ENCODE measurements at regions not wholly inside any gene's neighbourhood (a gene's known extent, or its start where the extent isn't known, plus 50 kb on each side); places are given as distances from the start of the nearest gene placed in this dataset.

DNA sequence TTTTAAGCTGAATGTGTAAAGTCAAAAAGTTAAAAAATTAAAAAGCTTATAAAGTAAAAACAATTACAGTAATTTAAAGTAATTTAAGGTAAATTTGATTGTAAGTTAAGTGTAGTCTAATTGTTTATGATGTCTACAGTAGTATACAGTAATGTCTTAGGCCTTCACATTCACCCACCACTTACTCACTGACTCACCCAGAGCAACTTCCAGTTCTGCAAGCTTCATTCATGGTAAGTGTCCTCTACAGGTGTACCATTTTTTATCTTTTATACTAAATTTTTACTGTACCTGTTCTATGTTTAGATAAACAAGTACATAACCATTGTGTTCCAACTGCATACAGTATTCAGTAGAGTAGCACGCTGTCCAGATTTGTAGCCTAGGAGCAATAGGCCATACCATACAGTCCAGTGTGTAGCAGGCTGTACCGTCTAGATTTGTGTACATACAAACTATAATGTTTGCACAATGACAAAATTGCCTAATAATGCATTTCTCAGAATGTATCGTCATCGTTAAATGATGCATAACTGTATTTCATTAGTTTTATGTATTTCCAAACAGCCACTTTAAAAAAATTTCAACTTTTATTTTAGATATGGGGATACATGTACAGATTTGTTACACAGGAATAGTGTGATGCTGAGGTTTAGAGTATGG, 319.3 kb downstream of the DYSF start:
- no peak overlapping the region for H3K27ac ChIP-seq (ENCODE audit: low read depth in 2 of 2, low read length in 2 of 2)
- FAIRE-seq (no peak), DNase-seq (no peak)
- H3K27me3 ChIP-seq (ENCODE audit: control insufficient read depth, insufficient read depth, low read length) = no peaks in the 10 kb centered on the region
- no peak for TF ChIP-seq CTCF (IDR thresholded peaks at IDR 0.05; ENCODE audit: borderline replicate concordance, extremely low read depth, insufficient read depth)
- H3K4me1 ChIP-seq (ENCODE audit: control insufficient read depth in 2 of 3, insufficient read depth in 2 of 3, low read depth in 1 of 3, low read length in 3 of 3) = no peaks in the 10 kb centered on the region
- intact Hi-C loops (cut with DNase I) = no loop called here
- H3K9ac ChIP-seq (ENCODE audit: low read length in 3 of 3) = no peak overlapping the region
- H3K9me3 ChIP-seq (ENCODE audit: control insufficient read depth in 2 of 3, insufficient read depth in 1 of 3, low read length in 3 of 3) = peaks cover 0 to 8% (median 0%) of the 10 kb centered on the region in 3 donors
- no peak overlapping the region for H3K4me3 ChIP-seq (ENCODE audit: low read length in 3 of 3)
- H3K36me3 ChIP-seq (ENCODE audit: control insufficient read depth in 2 of 3, insufficient read depth in 3 of 3, low read length in 3 of 3) = no peaks in the 10 kb centered on the region

DNA sequence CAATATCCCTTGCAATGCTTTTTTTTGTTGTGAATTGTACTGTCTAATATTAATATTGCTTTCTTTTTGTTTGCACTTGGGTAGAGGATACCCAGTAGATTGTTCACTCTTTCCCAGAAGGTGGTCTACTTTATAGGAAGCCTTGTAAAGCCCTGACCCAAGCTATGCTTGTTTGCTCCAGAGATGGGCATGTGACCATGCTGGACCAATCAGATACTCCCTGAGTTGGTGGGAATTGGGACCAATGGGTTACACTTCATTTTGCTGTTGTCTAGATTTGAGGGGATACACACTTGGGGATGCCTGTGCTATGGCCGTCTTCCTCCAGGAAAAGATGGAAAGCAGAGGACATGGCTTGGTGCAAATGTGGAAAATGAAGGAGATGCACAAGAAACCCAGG, 314.3 kb downstream of the DYSF start:
- Histone ChIP-seq H3K9ac (ENCODE audit: low read length in 3 of 3) (no peak overlapping the region), H3K4me1 (ENCODE audit: control insufficient read depth in 2 of 3, insufficient read depth in 2 of 3, low read depth in 1 of 3, low read length in 3 of 3) (no peaks in the 10 kb centered on the region), H3K27me3 (ENCODE audit: control insufficient read depth, insufficient read depth, low read length) (no peaks in the 10 kb centered on the region), H3K36me3 (ENCODE audit: control insufficient read depth in 2 of 3, insufficient read depth in 3 of 3, low read length in 3 of 3) (no peaks in the 10 kb centered on the region), H3K9me3 (ENCODE audit: control insufficient read depth in 2 of 3, insufficient read depth in 1 of 3, low read length in 3 of 3) (peaks cover 0 to 8% (median 0%) of the 10 kb centered on the region in 3 donors), H3K4me3 (ENCODE audit: low read length in 3 of 3) (no peak overlapping the region), H3K27ac (ENCODE audit: low read depth in 2 of 2, low read length in 2 of 2) (no peak overlapping the region)
- no peak for TF ChIP-seq CTCF (IDR thresholded peaks at IDR 0.05; ENCODE audit: borderline replicate concordance, extremely low read depth, insufficient read depth)
- intact Hi-C loops (cut with DNase I) = no loop called here
- FAIRE-seq (no peak), DNase-seq (no peak)

- intact Hi-C loops (cut with DNase I) = no loop called here
- FAIRE-seq = no peak
- Histone ChIP-seq H3K36me3 (ENCODE audit: control insufficient read depth in 2 of 3, insufficient read depth in 3 of 3, low read length in 3 of 3) (no peaks in the 10 kb centered on the region), H3K4me1 (ENCODE audit: control insufficient read depth in 2 of 3, insufficient read depth in 2 of 3, low read depth in 1 of 3, low read length in 3 of 3) (no peaks in the 10 kb centered on the region), H3K27ac (ENCODE audit: low read depth in 2 of 2, low read length in 2 of 2) (no peak overlapping the region), H3K9ac (ENCODE audit: low read length in 3 of 3) (no peak overlapping the region), H3K27me3 (ENCODE audit: control insufficient read depth, insufficient read depth, low read length) (no peaks in the 10 kb centered on the region), H3K4me3 (ENCODE audit: low read length in 3 of 3) (no peak overlapping the region), H3K9me3 (ENCODE audit: control insufficient read depth in 2 of 3, insufficient read depth in 1 of 3, low read length in 3 of 3) (no peaks in the 10 kb centered on the region)
- TF ChIP-seq CTCF (IDR thresholded peaks at IDR 0.05; ENCODE audit: borderline replicate concordance, extremely low read depth, insufficient read depth) = no peak
- DNase-seq = no peak
Measured at GRCh38 chr2:71759060-71759459, 305.7 kb downstream of the DYSF start.

DNA sequence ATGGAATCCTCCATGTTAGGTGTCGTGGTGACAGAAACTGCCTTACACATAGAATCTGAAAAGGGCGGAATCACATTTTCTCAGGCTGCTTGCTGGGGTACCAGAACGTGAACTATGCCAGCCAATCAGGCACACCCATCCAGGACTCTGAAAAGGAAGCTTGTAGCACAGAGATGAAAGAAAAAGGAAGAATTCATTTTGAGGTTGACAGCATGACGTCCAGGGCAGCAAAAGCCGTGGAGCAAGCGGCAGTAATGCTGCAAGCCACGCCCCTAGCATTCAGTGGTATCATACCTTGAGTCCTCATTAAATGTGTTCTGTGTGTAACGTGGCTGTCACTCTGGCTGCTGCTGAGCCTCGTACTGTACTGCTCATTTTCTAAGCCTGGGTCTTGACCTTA, 304.0 kb downstream of the DYSF start:
- H3K4me3 ChIP-seq (ENCODE audit: low read length in 3 of 3) = no peak overlapping the region
- FAIRE-seq (no peak), DNase-seq (no peak)
- no peaks in the 10 kb centered on the region for H3K9me3 ChIP-seq (ENCODE audit: control insufficient read depth in 2 of 3, insufficient read depth in 1 of 3, low read length in 3 of 3)
- no peak overlapping the region for H3K9ac ChIP-seq (ENCODE audit: low read length in 3 of 3)
- TF ChIP-seq CTCF (IDR thresholded peaks at IDR 0.05; ENCODE audit: borderline replicate concordance, extremely low read depth, insufficient read depth) = no peak
- H3K4me1 ChIP-seq (ENCODE audit: control insufficient read depth in 2 of 3, insufficient read depth in 2 of 3, low read depth in 1 of 3, low read length in 3 of 3) = no peaks in the 10 kb centered on the region
- H3K36me3 ChIP-seq (ENCODE audit: control insufficient read depth in 2 of 3, insufficient read depth in 3 of 3, low read length in 3 of 3) = no peaks in the 10 kb centered on the region
- no peak overlapping the region for H3K27ac ChIP-seq (ENCODE audit: low read depth in 2 of 2, low read length in 2 of 2)
- H3K27me3 ChIP-seq (ENCODE audit: control insufficient read depth, insufficient read depth, low read length) = no peaks in the 10 kb centered on the region
- intact Hi-C loops (cut with DNase I) = no loop called here
